Endothelial cell (in vitro differentiated cells): ENCODE measurements at regions not wholly inside any gene's neighbourhood (a gene's known extent, or its start where the extent isn't known, plus 50 kb on each side); places are given as distances from the start of the nearest gene placed in this dataset.

Experiments used
- DNase-seq: peaks from one replicate; pipeline ENCODE4 v3.0.0; 2021; ENCODE audit warnings: low spot score
- H3K27ac Mint-ChIP-seq: one replicate; pipeline ENCODE4 v1.8.0; 2021; ENCODE audit warnings: mixed read lengths, inconsistent platforms; ENCODE audit not compliant: unreplicated experiment
- H3K27me3 Mint-ChIP-seq: one replicate; pipeline ENCODE4 v1.8.0; 2021; ENCODE audit warnings: mild to moderate bottlenecking, moderate library complexity, mixed read lengths, inconsistent platforms; ENCODE audit not compliant: unreplicated experiment
- H3K36me3 Mint-ChIP-seq: one replicate; pipeline ENCODE4 v1.8.0; 2021; ENCODE audit warnings: mild to moderate bottlenecking, low read depth, mixed read lengths, inconsistent platforms; ENCODE audit not compliant: unreplicated experiment
- H3K4me1 Mint-ChIP-seq: one replicate; pipeline ENCODE4 v1.8.0; 2021; ENCODE audit warnings: mild to moderate bottlenecking, mixed read lengths, inconsistent platforms; ENCODE audit not compliant: unreplicated experiment
- H3K4me3 Mint-ChIP-seq: one replicate; pipeline ENCODE4 v1.8.0; 2021; ENCODE audit warnings: mild to moderate bottlenecking, mixed read lengths, inconsistent platforms; ENCODE audit not compliant: unreplicated experiment
- H3K9me3 Mint-ChIP-seq: one replicate; pipeline ENCODE4 v1.8.0; 2021; ENCODE audit warnings: mixed read lengths, inconsistent platforms; ENCODE audit not compliant: unreplicated experiment
- TF ChIP-seq, protein P1 (sequence below): fragments of 200-600 bp; sonication (generic); IDR thresholded peaks from one replicate; pipeline ENCODE4 v1.5.0; 2021; ENCODE audit warnings: antibody characterized with exemption; ENCODE audit not compliant: unreplicated experiment

DNA sequence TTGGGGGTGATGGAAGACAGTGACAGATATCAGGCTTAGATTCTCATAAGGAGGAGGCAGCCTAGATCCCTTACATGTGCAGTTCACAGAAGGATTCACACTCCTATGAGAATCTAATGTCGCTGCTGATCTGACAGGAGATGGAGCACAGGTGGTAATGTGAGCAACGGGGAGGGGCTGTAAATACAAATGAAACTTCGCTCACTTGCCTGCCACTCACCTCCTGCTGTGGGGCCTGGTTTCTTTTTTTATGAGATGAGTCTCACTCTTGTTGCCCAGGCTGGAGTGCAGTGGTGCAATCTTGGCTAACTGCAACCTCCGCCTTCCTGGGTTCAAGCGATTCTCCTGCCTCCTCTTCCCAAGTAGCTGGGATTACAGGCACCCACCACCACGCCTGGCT lies 258.6 kb downstream of the EN1 start:
- Mint-ChIP-seq H3K27me3 (no peaks in the 10 kb centered on the region), H3K27ac (no peak overlapping the region), H3K9me3 (no peaks in the 10 kb centered on the region), H3K36me3 (no peaks in the 10 kb centered on the region), H3K4me1 (no peaks in the 10 kb centered on the region), H3K4me3 (no peak overlapping the region)
- no peak for DNase-seq
- TF ChIP-seq, protein P1, sequence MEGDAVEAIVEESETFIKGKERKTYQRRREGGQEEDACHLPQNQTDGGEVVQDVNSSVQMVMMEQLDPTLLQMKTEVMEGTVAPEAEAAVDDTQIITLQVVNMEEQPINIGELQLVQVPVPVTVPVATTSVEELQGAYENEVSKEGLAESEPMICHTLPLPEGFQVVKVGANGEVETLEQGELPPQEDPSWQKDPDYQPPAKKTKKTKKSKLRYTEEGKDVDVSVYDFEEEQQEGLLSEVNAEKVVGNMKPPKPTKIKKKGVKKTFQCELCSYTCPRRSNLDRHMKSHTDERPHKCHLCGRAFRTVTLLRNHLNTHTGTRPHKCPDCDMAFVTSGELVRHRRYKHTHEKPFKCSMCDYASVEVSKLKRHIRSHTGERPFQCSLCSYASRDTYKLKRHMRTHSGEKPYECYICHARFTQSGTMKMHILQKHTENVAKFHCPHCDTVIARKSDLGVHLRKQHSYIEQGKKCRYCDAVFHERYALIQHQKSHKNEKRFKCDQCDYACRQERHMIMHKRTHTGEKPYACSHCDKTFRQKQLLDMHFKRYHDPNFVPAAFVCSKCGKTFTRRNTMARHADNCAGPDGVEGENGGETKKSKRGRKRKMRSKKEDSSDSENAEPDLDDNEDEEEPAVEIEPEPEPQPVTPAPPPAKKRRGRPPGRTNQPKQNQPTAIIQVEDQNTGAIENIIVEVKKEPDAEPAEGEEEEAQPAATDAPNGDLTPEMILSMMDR = no peak

GRCh38 chr2:118586312-118586711 lies 261.1 kb downstream of the EN1 start:
- no peak overlapping the region for H3K27ac Mint-ChIP-seq
- DNase-seq = no peak
- H3K27me3 Mint-ChIP-seq = peaks cover 2% of the 10 kb centered on the region
- H3K36me3 Mint-ChIP-seq = no peaks in the 10 kb centered on the region
- no peaks in the 10 kb centered on the region for H3K4me1 Mint-ChIP-seq
- H3K4me3 Mint-ChIP-seq = no peak overlapping the region
- TF ChIP-seq, protein P1 = no peak
- no peaks in the 10 kb centered on the region for H3K9me3 Mint-ChIP-seq

GRCh38 chr2:118584877-118585276 lies 262.6 kb downstream of the EN1 start:
- Mint-ChIP-seq H3K4me1 (no peaks in the 10 kb centered on the region), H3K4me3 (no peak overlapping the region), H3K9me3 (no peaks in the 10 kb centered on the region), H3K36me3 (no peaks in the 10 kb centered on the region), H3K27me3 (peaks cover 2% of the 10 kb centered on the region), H3K27ac (no peak overlapping the region)
- DNase-seq = no peak
- TF ChIP-seq, protein P1 = no peak

- Mint-ChIP-seq H3K27ac (no peak overlapping the region), H3K4me1 (no peaks in the 10 kb centered on the region), H3K36me3 (no peaks in the 10 kb centered on the region), H3K27me3 (peaks cover 2% of the 10 kb centered on the region), H3K4me3 (no peak overlapping the region), H3K9me3 (no peaks in the 10 kb centered on the region)
- TF ChIP-seq, protein P1 = no peak
- no peak for DNase-seq
These were observed 263.2 kb downstream of the EN1 start for GRCh38 chr2:118584062-118584749.

DNA sequence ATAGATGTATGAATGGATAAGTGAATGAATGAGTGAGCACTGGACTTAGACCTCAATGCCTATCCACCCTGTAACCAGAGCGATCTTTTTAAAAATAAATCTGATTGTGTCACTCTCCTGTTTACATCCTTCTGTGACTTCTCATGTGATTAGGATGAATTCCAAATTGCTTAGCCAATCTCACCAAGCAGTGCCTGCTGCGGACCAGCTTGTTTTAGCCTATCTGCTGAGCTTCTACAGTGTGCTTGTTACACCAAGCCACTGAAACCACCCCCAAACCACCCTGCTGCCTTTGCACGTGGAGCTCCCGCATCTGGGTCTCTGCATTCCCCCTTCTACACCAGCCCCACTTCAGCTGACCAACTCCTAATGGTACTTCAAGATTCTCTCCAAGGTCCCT lies 265.4 kb downstream of the EN1 start:
- Mint-ChIP-seq H3K27me3 (peaks cover 3% of the 10 kb centered on the region), H3K4me1 (no peaks in the 10 kb centered on the region), H3K27ac (no peak overlapping the region), H3K36me3 (no peaks in the 10 kb centered on the region), H3K4me3 (no peak overlapping the region), H3K9me3 (no peaks in the 10 kb centered on the region)
- no peak for DNase-seq
- TF ChIP-seq, protein P1 = no peak
